B cell (primary cell): ENCODE measurements at regions not wholly inside any gene's neighbourhood (a gene's known extent, or its start where the extent isn't known, plus 50 kb on each side); places are given as distances from the start of the nearest gene placed in this dataset.

Source experiments
- ATAC-seq: fragments of 200-7000 bp; cut with Tn5 transposase; one replicate; pipeline ENCODE4 v1.10.0; 2021; ENCODE audit warnings: low read depth, mild to moderate bottlenecking, moderate number of reproducible peaks, moderate library complexity
- CTCF ChIA-PET: fragments of 350-600 bp; sonication (Branson Sonifier 250); formaldehyde crosslinking; loops from one replicate; lab custom pipeline; 2021; ENCODE audit warnings: antibody characterized with exemption, inconsistent platforms; lab: Charles Lee
- POLR2A ChIA-PET: fragments of 350-600 bp; sonication (Branson Sonifier 250); formaldehyde crosslinking; loops from one replicate; lab custom pipeline; 2021; ENCODE audit warnings: antibody characterized with exemption; lab: Charles Lee
- DNase-seq: peaks from one replicate; pipeline ENCODE4 v3.0.0; 2013
- H2AFZ ChIP-seq: 2 replicates; pipeline ENCODE4 v1.6.1; 2012; ENCODE audit warnings: mild to moderate bottlenecking, low read depth, low read length; ENCODE audit not compliant: insufficient read depth, poor library complexity, severe bottlenecking
- H3K27ac ChIP-seq, 2 donors: 1 replicate in 1 of 2; 2 replicates in 1 of 2; pipeline ENCODE4 v1.5.1; 2012 to 2013; ENCODE audit warnings: low read length in 2 of 2, mild to moderate bottlenecking in 2 of 2, moderate library complexity in 1 of 2
- H3K27me3 ChIP-seq, 4 experiments: fragments of 200-600 bp in 1 of 4; sonication (generic) in 1 of 4; replicated peaks in 1 of 4; 1 replicate in 2 of 4; 2 replicates in 2 of 4; pipeline versions ENCODE4 v1.6.1 to v1.7.0; 2013 to 2016; ENCODE audit warnings: low read length in 3 of 4, mild to moderate bottlenecking in 2 of 4, mixed read lengths in 1 of 4, moderate library complexity in 1 of 4; ENCODE audit not compliant: insufficient read depth in 4 of 4, control insufficient read depth in 3 of 4; ENCODE audit errors: control extremely low read depth in 1 of 4
- H3K36me3 ChIP-seq, 2 experiments: replicated peaks in 1 of 2; 1 replicate in 1 of 2; 2 replicates in 1 of 2; pipeline versions ENCODE4 v1.6.1 to v1.7.1; 2013; ENCODE audit warnings: low read length in 1 of 2; ENCODE audit not compliant: insufficient read depth in 2 of 2, control insufficient read depth in 1 of 2; ENCODE audit errors: control extremely low read depth in 1 of 2, extremely low read depth in 1 of 2
- H3K4me1 ChIP-seq, 2 donors: fragments of 200-600 bp in 1 of 2; sonication (generic) in 1 of 2; 1 replicate in 1 of 2; 2 replicates in 1 of 2; pipeline versions ENCODE4 v1.5.1 to v1.6.1; 2013 to 2017; ENCODE audit warnings: low read length in 2 of 2; ENCODE audit not compliant: control insufficient read depth in 2 of 2, insufficient read depth in 2 of 2
- H3K4me2 ChIP-seq: replicated peaks from 2 replicates; pipeline ENCODE3; 2012; ENCODE audit warnings: mild to moderate bottlenecking, low read depth, low read length; ENCODE audit not compliant: poor library complexity, severe bottlenecking
- H3K4me3 ChIP-seq, 5 experiments: fragments of 200-600 bp in 1 of 5; sonication (generic) in 1 of 5; 1 replicate in 3 of 5; 2 replicates in 2 of 5; pipeline versions ENCODE4 v1.5.1 to v1.7.0; 2011 to 2016; ENCODE audit warnings: low read length in 4 of 5, mild to moderate bottlenecking in 4 of 5, low read depth in 2 of 5, control low read depth in 1 of 5, moderate library complexity in 1 of 5; ENCODE audit not compliant: insufficient read depth in 1 of 5; ENCODE audit errors: control extremely low read depth in 1 of 5, extremely low read depth in 1 of 5
- H3K79me2 ChIP-seq: fragments of 200-600 bp; sonication (generic); one replicate; pipeline ENCODE4 v1.6.0; 2016; ENCODE audit warnings: low read length; ENCODE audit not compliant: control insufficient read depth, insufficient read depth
- H3K9ac ChIP-seq: fragments of 200-600 bp; sonication (generic); 2 replicates; pipeline ENCODE4 v1.6.1; 2017; ENCODE audit warnings: mild to moderate bottlenecking, low read length, moderate library complexity
- H3K9me3 ChIP-seq, 3 donors: one replicate each; pipeline versions ENCODE4 v1.6.1 to v1.7.1; 2013; ENCODE audit warnings: low read length in 2 of 3; ENCODE audit not compliant: control insufficient read depth in 2 of 3, insufficient read depth in 1 of 3; ENCODE audit errors: control extremely low read depth in 1 of 3
- H4K20me1 ChIP-seq: 2 replicates; pipeline ENCODE4 v1.6.0; 2012; ENCODE audit warnings: mild to moderate bottlenecking, low read length; ENCODE audit not compliant: insufficient read depth, control insufficient read depth, poor library complexity, severe bottlenecking
- H3K27ac Mint-ChIP-seq: one replicate; pipeline ENCODE4 v1.8.0; 2021; ENCODE audit warnings: mixed read lengths
- H3K27me3 Mint-ChIP-seq: one replicate; pipeline ENCODE4 v1.8.0; 2021; ENCODE audit warnings: mixed read lengths
- H3K4me1 Mint-ChIP-seq: one replicate; pipeline ENCODE4 v1.8.0; 2021; ENCODE audit warnings: mixed read lengths
- H3K4me3 Mint-ChIP-seq: one replicate; pipeline ENCODE4 v1.8.0; 2021; ENCODE audit warnings: mixed read lengths
- H3K9me3 Mint-ChIP-seq: one replicate; pipeline ENCODE4 v1.8.0; 2022; ENCODE audit warnings: mixed read lengths; ENCODE audit not compliant: insufficient read depth
- EZH2 ChIP-seq: IDR thresholded peaks from 2 replicates; pipeline ENCODE4 v1.6.1; 2012; ENCODE audit warnings: borderline replicate concordance, low read depth, mild to moderate bottlenecking, moderate library complexity, low read length; ENCODE audit not compliant: insufficient read depth, poor library complexity, severe bottlenecking
- WGBS: methylation state at CpG from one replicate; pipeline ENCODE4 v1.1.5; 2013; ENCODE audit warnings: missing lambda C conversion rate; ENCODE audit not compliant: insufficient coverage; 5-methylcytosine and 5-hydroxymethylcytosine counted together
- intact Hi-C: fragments of 100-400 bp; cut with micrococcal nuclease; formaldehyde crosslinking; loops from one replicate; pipeline ENCODE4 v1.10.0; 2022
- TF ChIP-seq, protein P1 (sequence below): fragments of 200-600 bp; IDR thresholded peaks from one replicate; pipeline ENCODE4 v1.8.0; 2022; ENCODE audit warnings: antibody characterized with exemption, mild to moderate bottlenecking

DNA sequence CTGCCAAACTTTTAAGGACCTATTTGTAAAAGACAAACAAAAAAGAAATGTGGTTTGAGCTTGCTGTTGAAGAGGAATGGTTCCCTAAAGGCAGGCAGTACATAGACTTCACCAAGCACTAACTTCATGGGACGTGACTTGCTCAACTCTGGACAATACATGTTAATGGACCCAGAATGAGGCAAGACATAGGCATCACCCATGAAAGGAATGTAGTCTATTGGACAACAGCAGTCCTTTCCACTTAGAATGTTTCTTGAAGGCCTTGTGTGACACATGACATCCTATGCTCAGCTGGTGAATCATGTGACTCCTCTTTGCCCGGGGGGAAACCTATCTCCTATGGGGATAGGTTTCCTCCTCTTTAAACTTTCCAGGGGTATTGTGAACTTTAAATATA lies 246.4 kb upstream of the BLID start:
- H3K4me1 Mint-ChIP-seq = no peaks in the 10 kb centered on the region
- intact Hi-C loops = no loop called here
- no peaks in the 10 kb centered on the region for H3K36me3 ChIP-seq

DNA sequence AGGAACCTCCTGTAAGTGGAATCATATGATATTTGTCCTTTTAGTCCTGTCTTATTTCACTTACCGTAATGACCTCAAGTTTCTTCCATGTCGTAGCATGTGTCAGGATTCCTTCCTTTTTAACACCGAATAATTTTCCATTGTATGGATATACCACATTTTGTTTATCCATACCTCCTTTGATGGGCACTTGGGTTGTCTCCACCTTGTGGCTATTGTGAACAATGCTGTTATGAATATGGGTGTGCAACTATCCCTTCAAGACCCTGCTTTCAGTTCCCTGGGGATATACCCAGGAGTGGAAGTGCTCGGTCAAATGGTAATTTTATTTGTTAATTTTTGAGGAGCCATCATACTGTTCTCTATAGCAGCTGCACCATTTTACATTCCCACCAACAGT lies 244.9 kb upstream of the BLID start:
- no CpG with 5 or more reads among the region's 4 CpGs for WGBS
- H3K4me1 Mint-ChIP-seq = no peaks in the 10 kb centered on the region
- Histone ChIP-seq H3K27ac (no peak overlapping the region), H3K36me3 (no peaks in the 10 kb centered on the region), H3K4me1 (no peaks in the 10 kb centered on the region), H3K9ac (no peak overlapping the region), H3K9me3 (no peaks in the 10 kb centered on the region), H2AFZ (no peak overlapping the region), H3K4me3 (no peak overlapping the region), H3K27me3 (no peaks in the 10 kb centered on the region), H4K20me1 (no peaks in the 10 kb centered on the region), H3K79me2 (no peaks in the 10 kb centered on the region), H3K4me2 (no peak overlapping the region)
- H3K27me3 Mint-ChIP-seq = peaks cover 2% of the 10 kb centered on the region
- TF ChIP-seq, protein P1, sequence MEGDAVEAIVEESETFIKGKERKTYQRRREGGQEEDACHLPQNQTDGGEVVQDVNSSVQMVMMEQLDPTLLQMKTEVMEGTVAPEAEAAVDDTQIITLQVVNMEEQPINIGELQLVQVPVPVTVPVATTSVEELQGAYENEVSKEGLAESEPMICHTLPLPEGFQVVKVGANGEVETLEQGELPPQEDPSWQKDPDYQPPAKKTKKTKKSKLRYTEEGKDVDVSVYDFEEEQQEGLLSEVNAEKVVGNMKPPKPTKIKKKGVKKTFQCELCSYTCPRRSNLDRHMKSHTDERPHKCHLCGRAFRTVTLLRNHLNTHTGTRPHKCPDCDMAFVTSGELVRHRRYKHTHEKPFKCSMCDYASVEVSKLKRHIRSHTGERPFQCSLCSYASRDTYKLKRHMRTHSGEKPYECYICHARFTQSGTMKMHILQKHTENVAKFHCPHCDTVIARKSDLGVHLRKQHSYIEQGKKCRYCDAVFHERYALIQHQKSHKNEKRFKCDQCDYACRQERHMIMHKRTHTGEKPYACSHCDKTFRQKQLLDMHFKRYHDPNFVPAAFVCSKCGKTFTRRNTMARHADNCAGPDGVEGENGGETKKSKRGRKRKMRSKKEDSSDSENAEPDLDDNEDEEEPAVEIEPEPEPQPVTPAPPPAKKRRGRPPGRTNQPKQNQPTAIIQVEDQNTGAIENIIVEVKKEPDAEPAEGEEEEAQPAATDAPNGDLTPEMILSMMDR = no peak
- no peak for TF ChIP-seq EZH2
- ATAC-seq (no peak), DNase-seq (no peak)
- POLR2A ChIA-PET = no interaction called here
- H3K9me3 Mint-ChIP-seq = no peaks in the 10 kb centered on the region
- no peak overlapping the region for H3K4me3 Mint-ChIP-seq
- no peak overlapping the region for H3K27ac Mint-ChIP-seq
- CTCF ChIA-PET = no interaction called here
- intact Hi-C loops = no loop called here

More for the DNA sequence above, 246.4 kb upstream of the BLID start:
- no peak overlapping the region for H3K27ac ChIP-seq
- Mint-ChIP-seq H3K27me3 (peaks cover 2% of the 10 kb centered on the region), H3K27ac (no peak overlapping the region), H3K4me3 (no peak overlapping the region), H3K9me3 (no peaks in the 10 kb centered on the region)
- H3K27me3 ChIP-seq = no peaks in the 10 kb centered on the region
- POLR2A ChIA-PET = no interaction called here
- H3K9me3 ChIP-seq = no peaks in the 10 kb centered on the region
- H3K9ac ChIP-seq = no peak overlapping the region
- no peak overlapping the region for H3K4me2 ChIP-seq
- no peaks in the 10 kb centered on the region for H3K79me2 ChIP-seq
- H2AFZ ChIP-seq = no peak overlapping the region
- TF ChIP-seq, protein P1 = no peak
- no peak for TF ChIP-seq EZH2
- no peaks in the 10 kb centered on the region for H3K4me1 ChIP-seq
- no peak for DNase-seq
- no peak overlapping the region for H3K4me3 ChIP-seq
- CTCF ChIA-PET = no interaction called here
- H4K20me1 ChIP-seq = no peaks in the 10 kb centered on the region
- ATAC-seq = no peak
- WGBS = no CpG with 5 or more reads among the region's 2 CpGs
